ENCODE measurements at regions not wholly inside any gene's neighbourhood (a gene's known extent, or its start where the extent isn't known, plus 50 kb on each side); places are given as distances from the start of the nearest gene placed in this dataset.

GRCh38 chr10:36946598-36946997 is 178.8 kb upstream of the ANKRD30A start:
- Mint-ChIP-seq H3K4me1 (ENCODE audit: low read depth) (no peaks in the 10 kb centered on the region), H3K27ac (no peak overlapping the region), H3K4me3 (no peak overlapping the region), H3K27me3 (ENCODE audit: low read depth) (no peaks in the 10 kb centered on the region), H3K9me3 (peaks cover 5 to 11% of the 10 kb centered on the region in 2 donors), H3K36me3 (ENCODE audit: insufficient read depth in 2 of 2) (peaks cover 0 to 1% of the 10 kb centered on the region in 2 donors)
- ATAC-seq (replicated peaks in 1 of 2) (no peak), DNase-seq (no peak)

- H3K4me3 Mint-ChIP-seq, result no peak overlapping the region
These were observed 181.9 kb upstream of the ANKRD30A start for GRCh38 chr10:36943544-36943943.

GRCh38 chr10:36942616-36943015 is 182.8 kb upstream of the ANKRD30A start:
- H3K27me3 Mint-ChIP-seq (ENCODE audit: low read depth), result no peaks in the 10 kb centered on the region

More at GRCh38 chr10:36943544-36943943, 181.9 kb upstream of the ANKRD30A start:
- no peak for DNase-seq
- Mint-ChIP-seq H3K4me1 (ENCODE audit: low read depth) (no peaks in the 10 kb centered on the region), H3K36me3 (ENCODE audit: insufficient read depth in 2 of 2) (peaks cover 0 to 1% of the 10 kb centered on the region in 2 donors), H3K27me3 (ENCODE audit: low read depth) (no peaks in the 10 kb centered on the region), H3K9me3 (peaks cover 5 to 10% of the 10 kb centered on the region in 2 donors), H3K27ac (no peak overlapping the region)
- no peak for ATAC-seq (replicated peaks in 1 of 2)

GRCh38 chr10:36903040-36903439 is 222.4 kb upstream of the ANKRD30A start:
- Mint-ChIP-seq H3K36me3 (ENCODE audit: insufficient read depth in 2 of 2) (no peaks in the 10 kb centered on the region), H3K9me3 (peaks cover 2% of the 10 kb centered on the region in 2 donors), H3K27ac (no peak overlapping the region), H3K4me3 (no peak overlapping the region), H3K4me1 (ENCODE audit: low read depth) (no peaks in the 10 kb centered on the region), H3K27me3 (ENCODE audit: low read depth) (no peaks in the 10 kb centered on the region)
- ATAC-seq (replicated peaks in 1 of 2), result no peak
- DNase-seq, result no peak

More at GRCh38 chr10:36942616-36943015, 182.8 kb upstream of the ANKRD30A start:
- Mint-ChIP-seq H3K4me1 (ENCODE audit: low read depth) (no peaks in the 10 kb centered on the region), H3K4me3 (no peak overlapping the region), H3K27ac (no peak overlapping the region), H3K9me3 (peaks cover 5 to 7% of the 10 kb centered on the region in 2 donors), H3K36me3 (ENCODE audit: insufficient read depth in 2 of 2) (peaks cover 0 to 1% of the 10 kb centered on the region in 2 donors)
- ATAC-seq (replicated peaks in 1 of 2) (no peak), DNase-seq (no peak)

DNA sequence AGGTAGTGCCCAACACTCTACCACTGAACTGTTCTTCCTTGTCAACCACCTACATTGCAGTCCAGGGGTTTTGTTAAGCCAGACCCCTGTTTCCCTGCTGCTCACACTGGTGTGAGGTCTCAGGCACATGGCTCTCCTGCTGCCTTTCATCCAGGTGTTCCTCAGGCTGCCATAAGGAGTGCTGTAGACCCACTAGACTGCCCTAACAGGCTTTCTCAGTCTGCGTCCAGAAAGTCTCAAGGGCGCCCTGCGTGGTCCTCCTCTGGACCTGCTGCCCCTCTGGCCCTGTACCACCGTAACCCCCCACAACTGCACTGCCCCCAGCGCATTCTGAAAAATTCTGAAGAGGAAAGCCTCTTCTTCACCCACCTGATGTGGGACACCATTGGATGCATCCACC is 225.7 kb upstream of the ANKRD30A start:
- ATAC-seq (replicated peaks in 1 of 2), result no peak
- Mint-ChIP-seq H3K27me3 (ENCODE audit: low read depth) (no peaks in the 10 kb centered on the region), H3K4me1 (ENCODE audit: low read depth) (no peaks in the 10 kb centered on the region), H3K27ac (no peak overlapping the region), H3K36me3 (ENCODE audit: insufficient read depth in 2 of 2) (peaks cover 0 to 2% of the 10 kb centered on the region in 2 donors), H3K9me3 (peaks cover 2 to 10% of the 10 kb centered on the region in 2 donors), H3K4me3 (no peak overlapping the region)
- DNase-seq, result no peak

GRCh38 chr10:36888925-36889573 is 236.3 kb upstream of the ANKRD30A start:
- no peak overlapping the region for H3K4me3 Mint-ChIP-seq
- H3K4me1 Mint-ChIP-seq (ENCODE audit: low read depth), result no peaks in the 10 kb centered on the region
- no peaks in the 10 kb centered on the region for H3K27me3 Mint-ChIP-seq (ENCODE audit: low read depth)
- ATAC-seq (replicated peaks in 1 of 2) (peak; percentile 36 to 50), DNase-seq (peak; percentile 41 to 59)
- no peak overlapping the region for H3K27ac Mint-ChIP-seq
- H3K9me3 Mint-ChIP-seq, result no peaks in the 10 kb centered on the region
- H3K36me3 Mint-ChIP-seq (ENCODE audit: insufficient read depth in 2 of 2), result no peaks in the 10 kb centered on the region

- H3K36me3 Mint-ChIP-seq (ENCODE audit: insufficient read depth in 2 of 2), result no peaks in the 10 kb centered on the region
- no peak overlapping the region for H3K4me3 Mint-ChIP-seq
- H3K9me3 Mint-ChIP-seq, result no peaks in the 10 kb centered on the region
- no peaks in the 10 kb centered on the region for H3K27me3 Mint-ChIP-seq (ENCODE audit: low read depth)
- no peaks in the 10 kb centered on the region for H3K4me1 Mint-ChIP-seq (ENCODE audit: low read depth)
- ATAC-seq (replicated peaks in 1 of 2) (no peak), DNase-seq (no peak)
- H3K27ac Mint-ChIP-seq, result no peak overlapping the region
These were observed 239.0 kb upstream of the ANKRD30A start for GRCh38 chr10:36886303-36886891.

DNA sequence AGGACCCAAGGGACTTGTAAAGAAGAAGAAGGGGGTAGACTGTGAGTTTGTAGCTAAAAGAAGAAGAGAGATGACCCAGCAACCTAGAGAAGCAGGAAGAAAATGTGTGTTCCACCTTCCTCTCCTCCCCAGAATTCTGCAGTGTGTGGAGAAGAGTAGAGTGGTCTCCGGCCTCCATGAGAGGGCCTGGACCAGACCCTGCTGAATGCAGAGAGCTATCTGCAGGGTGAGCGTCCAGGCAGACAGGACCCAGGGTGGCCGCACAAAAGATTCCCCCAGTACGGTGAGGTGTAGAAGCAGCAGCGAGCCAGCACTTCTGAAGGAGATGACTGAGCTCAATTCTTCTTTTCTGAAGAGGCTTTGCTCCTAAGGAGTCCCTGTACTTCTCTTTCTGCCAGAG is 239.7 kb upstream of the ANKRD30A start:
- Mint-ChIP-seq H3K27ac (no peak overlapping the region), H3K27me3 (ENCODE audit: low read depth) (no peaks in the 10 kb centered on the region), H3K4me1 (ENCODE audit: low read depth) (no peaks in the 10 kb centered on the region), H3K9me3 (no peaks in the 10 kb centered on the region), H3K4me3 (no peak overlapping the region), H3K36me3 (ENCODE audit: insufficient read depth in 2 of 2) (no peaks in the 10 kb centered on the region)
- ATAC-seq (replicated peaks in 1 of 2) (no peak), DNase-seq (no peak)

- H3K9me3 Mint-ChIP-seq, result no peaks in the 10 kb centered on the region
- no peak for ATAC-seq (replicated peaks in 1 of 2)
These were observed 242.6 kb upstream of the ANKRD30A start for GRCh38 chr10:36882781-36883180.

DNA sequence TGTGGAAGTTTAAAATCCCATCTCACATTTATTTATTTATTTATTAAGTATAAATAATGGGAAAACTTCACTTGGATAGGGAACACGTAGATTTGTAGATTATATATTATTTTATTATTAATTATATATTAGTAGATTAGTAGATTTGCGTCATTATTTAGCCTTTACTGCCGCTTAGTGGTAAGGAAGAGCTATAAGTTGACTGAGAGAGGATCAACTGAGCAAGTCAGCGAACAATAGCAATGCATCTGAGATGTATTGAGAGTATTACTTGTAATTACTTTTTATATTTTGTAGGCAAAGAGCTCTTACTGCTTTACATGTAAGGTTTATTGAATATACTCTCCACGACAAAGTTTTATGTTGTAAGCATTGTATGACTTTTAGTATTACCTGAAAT is 244.5 kb upstream of the ANKRD30A start:
- no peaks in the 10 kb centered on the region for H3K9me3 Mint-ChIP-seq
- H3K4me1 Mint-ChIP-seq (ENCODE audit: low read depth), result no peaks in the 10 kb centered on the region
- H3K27me3 Mint-ChIP-seq (ENCODE audit: low read depth), result no peaks in the 10 kb centered on the region
- H3K36me3 Mint-ChIP-seq (ENCODE audit: insufficient read depth in 2 of 2), result no peaks in the 10 kb centered on the region
- no peak overlapping the region for H3K4me3 Mint-ChIP-seq
- ATAC-seq (replicated peaks in 1 of 2) (no peak), DNase-seq (no peak)
- H3K27ac Mint-ChIP-seq, result no peak overlapping the region

More at GRCh38 chr10:36882781-36883180, 242.6 kb upstream of the ANKRD30A start:
- Mint-ChIP-seq H3K4me1 (ENCODE audit: low read depth) (no peaks in the 10 kb centered on the region), H3K27me3 (ENCODE audit: low read depth) (no peaks in the 10 kb centered on the region), H3K4me3 (no peak overlapping the region), H3K36me3 (ENCODE audit: insufficient read depth in 2 of 2) (no peaks in the 10 kb centered on the region), H3K27ac (no peak overlapping the region)
- DNase-seq, result no peak

GRCh38 chr10:36872702-36873393 is 252.6 kb upstream of the ANKRD30A start:
- no peaks in the 10 kb centered on the region for H3K4me1 Mint-ChIP-seq (ENCODE audit: low read depth)
- H3K4me3 Mint-ChIP-seq, result no peak overlapping the region
- no peaks in the 10 kb centered on the region for H3K36me3 Mint-ChIP-seq (ENCODE audit: insufficient read depth in 2 of 2)
- ATAC-seq (replicated peaks in 1 of 2) (no peak), DNase-seq (no peak)
- H3K27ac Mint-ChIP-seq, result no peak overlapping the region
- H3K9me3 Mint-ChIP-seq, result no peaks in the 10 kb centered on the region
- H3K27me3 Mint-ChIP-seq (ENCODE audit: low read depth), result no peaks in the 10 kb centered on the region

DNA sequence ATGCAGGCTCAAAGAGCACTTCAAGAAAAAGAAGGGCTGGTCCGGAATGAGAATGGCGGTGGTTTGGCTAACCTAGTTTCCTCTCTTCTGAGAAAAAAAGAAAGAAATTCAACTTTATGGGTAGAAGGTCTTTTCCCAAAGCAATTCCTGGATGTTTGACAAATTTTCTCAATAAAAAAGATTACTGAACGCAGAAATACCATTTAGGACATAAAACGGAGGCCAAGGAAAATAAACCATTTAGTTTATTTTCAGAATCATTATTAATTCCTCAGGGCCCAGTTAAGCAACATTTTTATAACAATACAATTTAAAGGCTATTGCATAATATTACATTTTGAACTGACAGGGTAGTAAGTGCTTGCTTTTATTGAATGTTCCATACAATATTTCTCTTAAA is 284.6 kb upstream of the ANKRD30A start:
- Mint-ChIP-seq H3K27me3 (ENCODE audit: low read depth) (no peaks in the 10 kb centered on the region), H3K36me3 (ENCODE audit: insufficient read depth in 2 of 2) (no peaks in the 10 kb centered on the region), H3K4me3 (no peak overlapping the region), H3K4me1 (ENCODE audit: low read depth) (no peaks in the 10 kb centered on the region), H3K27ac (no peak overlapping the region), H3K9me3 (peaks cover 2 to 8% of the 10 kb centered on the region in 2 donors)
- ATAC-seq (replicated peaks in 1 of 2) (no peak), DNase-seq (no peak)

GRCh38 chr10:36837416-36837815 is 288.0 kb upstream of the ANKRD30A start:
- no peaks in the 10 kb centered on the region for H3K36me3 Mint-ChIP-seq (ENCODE audit: insufficient read depth in 2 of 2)

More at GRCh38 chr10:36837416-36837815, 288.0 kb upstream of the ANKRD30A start:
- Mint-ChIP-seq H3K9me3 (peaks cover 2 to 8% of the 10 kb centered on the region in 2 donors), H3K4me3 (no peak overlapping the region), H3K27me3 (ENCODE audit: low read depth) (no peaks in the 10 kb centered on the region), H3K4me1 (ENCODE audit: low read depth) (no peaks in the 10 kb centered on the region), H3K27ac (no peak overlapping the region)
- ATAC-seq (replicated peaks in 1 of 2) (no peak), DNase-seq (no peak)
